ENCODE measurements at regions not wholly inside any gene's neighbourhood (a gene's known extent, or its start where the extent isn't known, plus 50 kb on each side); places are given as distances from the start of the nearest gene placed in this dataset.
"Not testable (repeated sequence)": the region's sequence is repeated elsewhere in the genome, so short reads cannot be mapped to it uniquely, and the experiment has no call there.

DNA sequence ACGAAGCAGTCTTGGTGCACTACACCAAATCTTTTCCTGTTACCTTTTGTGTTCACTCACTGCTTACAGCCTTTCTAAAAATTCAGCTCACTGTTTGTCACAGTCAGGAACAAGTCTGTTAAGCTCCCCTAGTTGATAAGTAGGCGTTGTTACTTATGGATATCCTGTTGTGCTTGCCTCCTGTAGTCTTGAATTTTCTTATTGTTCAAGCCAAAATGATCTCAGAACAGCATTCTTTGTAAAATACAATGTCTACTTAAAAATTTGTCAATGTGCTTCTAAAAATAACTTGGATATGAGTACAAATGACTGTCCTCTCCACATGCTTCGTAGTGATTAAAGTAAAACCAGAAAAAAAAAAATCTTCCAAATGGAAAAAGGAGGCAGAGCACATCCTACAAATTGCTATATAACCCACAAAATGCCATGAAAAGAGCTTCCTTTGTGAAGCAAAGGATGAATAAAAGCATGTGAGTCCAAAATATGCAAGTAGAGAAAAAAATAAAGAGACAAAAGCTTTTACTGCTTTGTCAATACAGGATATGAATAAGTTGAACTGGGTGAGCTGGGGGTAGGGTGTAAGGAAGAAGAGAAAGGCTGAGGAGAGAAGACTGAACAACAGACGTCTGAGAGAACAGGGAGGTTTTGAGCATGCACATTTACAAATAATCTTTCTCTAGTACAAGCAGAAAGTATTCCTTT, 228.9 kb upstream of the ADGRL4 start:
- H3K9me2 ChIP-seq (ENCODE audit: low read depth, low read length) = no peaks in the 10 kb centered on the region
- H3K27ac ChIP-seq (ENCODE audit: low read depth, low read length, poor library complexity, severe bottlenecking) = no peak overlapping the region
- no peaks in the 10 kb centered on the region for H3K9me3 ChIP-seq (ENCODE audit: low read length)
- H3K79me2 ChIP-seq (ENCODE audit: insufficient read depth, low read length) = no peaks in the 10 kb centered on the region
- no peaks in the 10 kb centered on the region for H3K27me3 ChIP-seq (ENCODE audit: insufficient read depth, low read length)
- no peak overlapping the region for H3K4me2 ChIP-seq (ENCODE audit: low read length)
- no peaks in the 10 kb centered on the region for H3F3A ChIP-seq (ENCODE audit: insufficient read depth, low read length)
- no peak for TF ChIP-seq EZH2 (IDR thresholded peaks at IDR 0.05; ENCODE audit: borderline replicate concordance, low read length)
- TF ChIP-seq, protein P1, sequence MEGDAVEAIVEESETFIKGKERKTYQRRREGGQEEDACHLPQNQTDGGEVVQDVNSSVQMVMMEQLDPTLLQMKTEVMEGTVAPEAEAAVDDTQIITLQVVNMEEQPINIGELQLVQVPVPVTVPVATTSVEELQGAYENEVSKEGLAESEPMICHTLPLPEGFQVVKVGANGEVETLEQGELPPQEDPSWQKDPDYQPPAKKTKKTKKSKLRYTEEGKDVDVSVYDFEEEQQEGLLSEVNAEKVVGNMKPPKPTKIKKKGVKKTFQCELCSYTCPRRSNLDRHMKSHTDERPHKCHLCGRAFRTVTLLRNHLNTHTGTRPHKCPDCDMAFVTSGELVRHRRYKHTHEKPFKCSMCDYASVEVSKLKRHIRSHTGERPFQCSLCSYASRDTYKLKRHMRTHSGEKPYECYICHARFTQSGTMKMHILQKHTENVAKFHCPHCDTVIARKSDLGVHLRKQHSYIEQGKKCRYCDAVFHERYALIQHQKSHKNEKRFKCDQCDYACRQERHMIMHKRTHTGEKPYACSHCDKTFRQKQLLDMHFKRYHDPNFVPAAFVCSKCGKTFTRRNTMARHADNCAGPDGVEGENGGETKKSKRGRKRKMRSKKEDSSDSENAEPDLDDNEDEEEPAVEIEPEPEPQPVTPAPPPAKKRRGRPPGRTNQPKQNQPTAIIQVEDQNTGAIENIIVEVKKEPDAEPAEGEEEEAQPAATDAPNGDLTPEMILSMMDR (IDR thresholded peaks at IDR 0.05; ENCODE audit: low read length) = no peak
- H3K36me3 ChIP-seq (ENCODE audit: insufficient read depth, low read length) = no peaks in the 10 kb centered on the region
- H3K9ac ChIP-seq (ENCODE audit: low read length) = no peak overlapping the region
- H2AFZ ChIP-seq (ENCODE audit: low read length) = no peak overlapping the region
- no peak overlapping the region for H3K4me3 ChIP-seq (ENCODE audit: low read depth, low read length, poor library complexity, severe bottlenecking)
- no peaks in the 10 kb centered on the region for H4K20me1 ChIP-seq (ENCODE audit: insufficient read depth, low read length)
- H3K4me1 ChIP-seq (ENCODE audit: insufficient read depth, low read length, severe bottlenecking) = no peaks in the 10 kb centered on the region

DNA sequence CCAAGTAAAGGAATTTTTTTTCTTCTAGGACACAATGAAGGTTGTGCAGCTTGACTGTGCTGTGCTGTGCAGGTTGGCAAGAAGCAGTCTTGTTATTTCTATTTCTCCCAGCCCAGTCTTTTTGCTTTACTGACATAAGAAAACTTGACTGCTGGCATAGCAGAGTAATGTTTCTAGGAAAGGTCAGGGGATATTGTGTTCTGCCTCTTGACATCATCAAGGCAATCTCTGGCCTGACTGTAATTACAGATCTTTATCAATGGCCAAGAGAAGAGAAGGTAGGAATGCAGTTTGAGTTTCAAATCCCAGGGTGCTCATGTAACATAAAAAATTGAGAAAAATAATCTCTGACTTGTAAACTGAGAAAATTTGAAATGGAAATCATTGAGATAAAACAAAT, 226.3 kb upstream of the ADGRL4 start:
- no peak overlapping the region for H2AFZ ChIP-seq (ENCODE audit: low read length)
- no peaks in the 10 kb centered on the region for H3K79me2 ChIP-seq (ENCODE audit: insufficient read depth, low read length)
- H4K20me1 ChIP-seq (ENCODE audit: insufficient read depth, low read length) = no peaks in the 10 kb centered on the region
- no peak overlapping the region for H3K4me3 ChIP-seq (ENCODE audit: low read depth, low read length, poor library complexity, severe bottlenecking)
- TF ChIP-seq EZH2 (IDR thresholded peaks at IDR 0.05; ENCODE audit: borderline replicate concordance, low read length) = no peak
- TF ChIP-seq, protein P1 (IDR thresholded peaks at IDR 0.05; ENCODE audit: low read length) = no peak
- H3K4me2 ChIP-seq (ENCODE audit: low read length) = no peak overlapping the region
- H3K9me3 ChIP-seq (ENCODE audit: low read length) = no peaks in the 10 kb centered on the region
- H3K36me3 ChIP-seq (ENCODE audit: insufficient read depth, low read length) = no peaks in the 10 kb centered on the region
- H3K9me2 ChIP-seq (ENCODE audit: low read depth, low read length) = no peaks in the 10 kb centered on the region
- no peaks in the 10 kb centered on the region for H3K4me1 ChIP-seq (ENCODE audit: insufficient read depth, low read length, severe bottlenecking)
- H3K9ac ChIP-seq (ENCODE audit: low read length) = no peak overlapping the region
- no peaks in the 10 kb centered on the region for H3F3A ChIP-seq (ENCODE audit: insufficient read depth, low read length)
- no peaks in the 10 kb centered on the region for H3K27me3 ChIP-seq (ENCODE audit: insufficient read depth, low read length)
- H3K27ac ChIP-seq (ENCODE audit: low read depth, low read length, poor library complexity, severe bottlenecking) = no peak overlapping the region

DNA sequence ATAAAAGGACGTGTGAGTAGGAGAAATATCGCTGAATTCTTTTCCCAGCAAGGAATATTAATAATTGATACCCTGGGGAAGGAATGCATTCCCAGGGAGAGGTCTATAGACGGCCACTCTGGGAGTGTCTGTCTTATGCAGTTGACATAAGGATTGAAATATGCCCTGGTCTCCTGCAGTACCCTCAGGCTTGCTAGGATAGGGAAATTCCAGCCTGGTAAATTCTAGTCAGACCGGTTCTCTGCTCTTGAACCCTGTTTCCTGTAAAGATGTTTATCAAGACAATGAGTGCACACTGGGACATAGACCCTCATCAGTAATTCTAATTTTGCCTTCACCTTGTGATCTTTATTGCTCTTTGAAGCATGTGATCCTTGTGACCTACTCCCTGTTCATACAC, 224.2 kb upstream of the ADGRL4 start:
- H3K36me3 ChIP-seq (ENCODE audit: insufficient read depth, low read length); H4K20me1 ChIP-seq (ENCODE audit: insufficient read depth, low read length); H3K9ac ChIP-seq (ENCODE audit: low read length); H3F3A ChIP-seq (ENCODE audit: insufficient read depth, low read length); H3K4me3 ChIP-seq (ENCODE audit: low read depth, low read length, poor library complexity, severe bottlenecking); H3K79me2 ChIP-seq (ENCODE audit: insufficient read depth, low read length); H3K9me3 ChIP-seq (ENCODE audit: low read length); H3K27me3 ChIP-seq (ENCODE audit: insufficient read depth, low read length); H2AFZ ChIP-seq (ENCODE audit: low read length); H3K4me2 ChIP-seq (ENCODE audit: low read length); H3K9me2 ChIP-seq (ENCODE audit: low read depth, low read length); H3K27ac ChIP-seq (ENCODE audit: low read depth, low read length, poor library complexity, severe bottlenecking); H3K4me1 ChIP-seq (ENCODE audit: insufficient read depth, low read length, severe bottlenecking): not testable (repeated sequence)

DNA sequence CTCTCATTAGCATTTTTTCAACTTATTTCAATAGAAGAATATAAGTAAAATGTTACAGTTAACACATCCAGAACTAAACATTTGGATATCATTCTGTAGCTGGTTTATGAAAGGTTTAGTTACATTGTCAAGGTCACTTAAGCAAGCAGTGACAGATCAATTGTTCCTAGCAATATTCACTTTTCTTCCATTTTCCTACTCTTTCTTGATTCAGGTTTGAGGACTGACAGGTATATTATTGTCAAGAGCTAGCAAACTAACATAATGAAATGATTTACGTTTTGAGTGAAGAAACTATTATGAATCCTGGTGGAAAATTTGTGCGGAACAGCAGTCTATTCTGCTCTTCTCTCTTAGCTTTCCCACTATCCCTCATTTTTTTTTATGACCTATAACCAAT, 220.4 kb upstream of the ADGRL4 start:
- Histone ChIP-seq H3K27me3 (ENCODE audit: insufficient read depth, low read length) (no peaks in the 10 kb centered on the region), H3F3A (ENCODE audit: insufficient read depth, low read length) (no peaks in the 10 kb centered on the region), H3K36me3 (ENCODE audit: insufficient read depth, low read length) (no peaks in the 10 kb centered on the region), H2AFZ (ENCODE audit: low read length) (no peak overlapping the region), H3K79me2 (ENCODE audit: insufficient read depth, low read length) (no peaks in the 10 kb centered on the region), H4K20me1 (ENCODE audit: insufficient read depth, low read length) (no peaks in the 10 kb centered on the region), H3K9me3 (ENCODE audit: low read length) (no peaks in the 10 kb centered on the region), H3K9ac (ENCODE audit: low read length) (no peak overlapping the region), H3K4me3 (ENCODE audit: low read depth, low read length, poor library complexity, severe bottlenecking) (no peak overlapping the region), H3K9me2 (ENCODE audit: low read depth, low read length) (no peaks in the 10 kb centered on the region), H3K4me2 (ENCODE audit: low read length) (no peak overlapping the region), H3K27ac (ENCODE audit: low read depth, low read length, poor library complexity, severe bottlenecking) (no peak overlapping the region), H3K4me1 (ENCODE audit: insufficient read depth, low read length, severe bottlenecking) (no peaks in the 10 kb centered on the region)
- no peak for TF ChIP-seq EZH2 (IDR thresholded peaks at IDR 0.05; ENCODE audit: borderline replicate concordance, low read length)
- TF ChIP-seq, protein P1 (IDR thresholded peaks at IDR 0.05; ENCODE audit: low read length) = no peak
